ENCODE measurements at regions not wholly inside any gene's neighbourhood (a gene's known extent, or its start where the extent isn't known, plus 50 kb on each side); places are given as distances from the start of the nearest gene placed in this dataset.

DNA sequence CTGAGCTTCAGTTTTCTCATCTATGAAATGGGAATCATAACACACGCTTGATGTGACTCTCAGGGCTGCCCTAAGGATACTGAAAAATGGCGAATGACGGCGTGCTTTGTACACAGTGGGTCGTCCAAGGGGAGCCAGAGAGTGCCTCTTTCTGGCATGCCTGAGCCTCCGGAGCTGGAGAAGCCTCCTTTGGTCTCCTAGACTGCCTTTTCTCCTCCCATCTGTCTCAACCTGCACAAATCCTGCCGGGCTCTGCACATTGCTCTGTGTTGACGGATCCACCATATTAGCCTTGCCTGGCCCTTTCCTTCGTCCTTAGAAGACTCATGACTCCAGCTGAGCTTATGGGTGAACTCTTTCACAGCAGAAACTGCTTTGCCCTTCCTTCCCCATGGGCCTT lies 220.9 kb downstream of the TSHZ3 start:
- peaks cover 0 to 2% (median 0%) of the 10 kb centered on the region in 7 donors for H3K9me3 Mint-ChIP-seq
- no peaks in the 10 kb centered on the region for H3K4me1 Mint-ChIP-seq
- DNase-seq, result no peak
- no peaks in the 10 kb centered on the region for H3K27me3 ChIP-seq (ENCODE audit: control insufficient read depth, insufficient read depth, low read length)
- peaks cover 4% of the 10 kb centered on the region for H3K36me3 Mint-ChIP-seq
- no peak overlapping the region for H3K27ac Mint-ChIP-seq
- ATAC-seq (ENCODE audit: low read depth in 2 of 2), result no peak
- no peaks in the 10 kb centered on the region for H3K9me3 ChIP-seq (ENCODE audit: control insufficient read depth in 2 of 2, low read length in 2 of 2)
- H3K4me1 ChIP-seq (ENCODE audit: control insufficient read depth, insufficient read depth, low read length, poor library complexity, severe bottlenecking), result no peaks in the 10 kb centered on the region
- no peak overlapping the region for H3K27ac ChIP-seq (ENCODE audit: insufficient read depth, low read length, poor library complexity, severe bottlenecking)
- H3K27me3 Mint-ChIP-seq, result peaks cover 5% of the 10 kb centered on the region
- H3K36me3 ChIP-seq (ENCODE audit: control insufficient read depth, insufficient read depth, low read length), result no peaks in the 10 kb centered on the region
- no peak overlapping the region for H3K4me3 ChIP-seq (ENCODE audit: low read depth, low read length)
- no peak overlapping the region for H3K4me3 Mint-ChIP-seq

DNA sequence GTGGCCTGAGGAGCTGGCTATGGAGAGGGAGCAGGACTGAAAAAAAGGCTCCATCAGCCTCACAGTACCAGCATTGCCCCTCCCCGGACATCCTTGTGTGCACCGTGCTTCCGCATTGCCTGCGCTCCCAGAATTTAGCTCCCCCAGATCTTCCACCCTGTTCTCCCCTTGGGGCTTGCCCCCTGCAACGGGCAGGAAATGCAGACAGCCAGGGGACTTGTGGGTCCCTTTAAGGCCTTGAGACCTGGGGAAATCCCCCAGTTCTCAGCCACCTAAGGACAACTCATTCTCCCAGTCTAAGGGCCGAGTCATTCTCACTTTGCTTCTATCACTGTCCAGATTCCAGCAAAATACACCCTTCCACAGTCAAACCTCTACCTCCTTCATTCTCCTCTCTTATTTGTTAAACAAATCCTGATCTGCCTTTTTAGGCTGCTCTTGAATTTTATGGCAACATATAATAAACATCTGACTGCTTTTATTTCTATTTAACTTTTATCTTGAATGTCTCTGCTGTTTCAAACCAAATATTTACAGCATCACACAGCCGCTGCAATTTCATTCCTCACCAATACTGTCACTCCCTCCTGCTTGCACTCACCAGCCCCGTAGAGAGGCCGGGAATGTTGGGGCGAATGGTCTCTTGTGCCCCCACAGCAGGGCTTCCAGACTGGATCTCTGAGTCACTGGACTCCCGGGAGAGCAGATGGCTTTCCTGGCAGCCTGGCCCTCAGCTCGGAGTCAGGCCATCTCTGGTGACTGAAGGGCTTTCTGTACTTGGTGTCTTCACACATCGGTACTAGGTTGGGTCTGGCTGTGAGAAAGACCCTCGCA lies 221.9 kb downstream of the TSHZ3 start:
- peaks cover 0 to 2% (median 0%) of the 10 kb centered on the region in 7 donors for H3K9me3 Mint-ChIP-seq
- Histone ChIP-seq H3K27ac (ENCODE audit: insufficient read depth, low read length, poor library complexity, severe bottlenecking) (no peak overlapping the region), H3K4me1 (ENCODE audit: control insufficient read depth, insufficient read depth, low read length, poor library complexity, severe bottlenecking) (no peaks in the 10 kb centered on the region), H3K27me3 (ENCODE audit: control insufficient read depth, insufficient read depth, low read length) (no peaks in the 10 kb centered on the region), H3K9me3 (ENCODE audit: control insufficient read depth in 2 of 2, low read length in 2 of 2) (no peaks in the 10 kb centered on the region), H3K36me3 (ENCODE audit: control insufficient read depth, insufficient read depth, low read length) (no peaks in the 10 kb centered on the region), H3K4me3 (ENCODE audit: low read depth, low read length) (no peak overlapping the region)
- H3K36me3 Mint-ChIP-seq, result peaks cover 4% of the 10 kb centered on the region
- DNase-seq (no peak), ATAC-seq (ENCODE audit: low read depth in 2 of 2) (no peak)
- peaks cover 5% of the 10 kb centered on the region for H3K27me3 Mint-ChIP-seq
- H3K4me3 Mint-ChIP-seq, result no peak overlapping the region
- no peak overlapping the region for H3K27ac Mint-ChIP-seq
- no peaks in the 10 kb centered on the region for H3K4me1 Mint-ChIP-seq

DNA sequence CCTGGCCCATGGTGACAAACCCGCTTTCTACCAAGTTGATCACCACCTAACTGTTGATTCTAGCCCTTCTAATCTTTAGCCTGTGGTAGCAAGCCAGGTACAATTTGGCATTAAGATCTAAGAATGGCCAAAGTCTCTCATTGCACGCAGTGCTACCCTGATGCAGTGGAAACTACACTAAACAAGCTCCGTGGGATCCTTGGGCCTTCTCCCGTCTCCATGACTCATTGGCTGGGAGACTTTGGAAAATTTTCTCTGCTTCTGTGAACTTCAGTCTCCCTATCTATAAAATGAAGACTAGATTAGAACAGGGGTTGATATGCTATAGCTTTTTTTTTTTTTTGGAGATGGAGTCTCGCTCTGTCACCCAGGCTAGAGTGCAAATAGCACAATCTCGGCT lies 223.0 kb downstream of the TSHZ3 start:
- Histone ChIP-seq H3K4me1 (ENCODE audit: control insufficient read depth, insufficient read depth, low read length, poor library complexity, severe bottlenecking) (no peaks in the 10 kb centered on the region), H3K36me3 (ENCODE audit: control insufficient read depth, insufficient read depth, low read length) (no peaks in the 10 kb centered on the region), H3K4me3 (ENCODE audit: low read depth, low read length) (no peak overlapping the region), H3K27me3 (ENCODE audit: control insufficient read depth, insufficient read depth, low read length) (no peaks in the 10 kb centered on the region), H3K27ac (ENCODE audit: insufficient read depth, low read length, poor library complexity, severe bottlenecking) (no peak overlapping the region), H3K9me3 (ENCODE audit: control insufficient read depth in 2 of 2, low read length in 2 of 2) (no peaks in the 10 kb centered on the region)
- ATAC-seq (ENCODE audit: low read depth in 2 of 2) (no peak), DNase-seq (no peak)
- Mint-ChIP-seq H3K4me1 (no peaks in the 10 kb centered on the region), H3K27ac (no peak overlapping the region), H3K9me3 (peaks cover 0 to 2% (median 0%) of the 10 kb centered on the region in 7 donors), H3K27me3 (peaks cover 5% of the 10 kb centered on the region), H3K4me3 (no peak overlapping the region), H3K36me3 (peaks cover 4% of the 10 kb centered on the region)

DNA sequence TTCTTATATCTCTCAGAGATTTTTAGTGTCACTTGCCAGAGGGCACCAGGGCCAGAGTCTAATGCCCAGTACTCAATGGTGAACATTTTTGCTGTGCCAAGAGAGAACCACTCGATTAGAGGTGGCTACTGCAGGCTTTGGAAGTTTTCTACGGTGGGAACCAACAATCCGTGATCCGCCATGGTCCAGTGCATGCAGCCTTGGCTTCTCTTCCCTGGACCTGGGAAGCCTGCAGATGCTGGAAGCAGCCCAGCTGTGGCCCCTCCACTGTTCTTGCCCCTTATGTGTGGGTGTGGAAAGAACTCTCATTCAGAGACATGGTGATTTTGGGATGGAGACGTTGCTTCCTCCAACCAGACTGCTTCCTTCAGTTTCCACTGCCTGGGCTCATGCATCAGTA lies 224.2 kb downstream of the TSHZ3 start:
- H3K4me3 ChIP-seq (ENCODE audit: low read depth, low read length), result no peak overlapping the region
- peaks cover 4% of the 10 kb centered on the region for H3K36me3 Mint-ChIP-seq

DNA sequence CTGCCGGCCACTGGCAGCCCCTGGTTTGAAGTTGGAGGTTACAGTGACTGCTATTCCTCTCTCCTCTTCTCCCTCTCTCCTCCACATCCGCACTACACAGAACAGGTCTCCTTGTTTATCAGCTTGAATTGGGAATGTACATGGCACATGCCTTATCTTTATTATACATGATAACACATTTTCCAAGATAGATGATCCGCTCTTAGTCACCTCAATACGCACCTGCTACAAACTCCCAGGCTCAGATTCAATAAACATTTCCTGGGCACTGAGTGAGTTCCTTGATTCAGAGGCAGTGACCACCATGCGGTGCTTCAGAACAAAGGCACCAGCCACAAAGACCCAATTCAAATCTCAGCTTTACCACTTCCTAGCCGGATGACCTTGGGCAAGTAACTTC lies 227.7 kb downstream of the TSHZ3 start:
- no peaks in the 10 kb centered on the region for H3K36me3 ChIP-seq (ENCODE audit: control insufficient read depth, insufficient read depth, low read length)
- no peaks in the 10 kb centered on the region for H3K4me1 Mint-ChIP-seq
- H3K27me3 ChIP-seq (ENCODE audit: control insufficient read depth, insufficient read depth, low read length), result no peaks in the 10 kb centered on the region
- no peak overlapping the region for H3K4me3 ChIP-seq (ENCODE audit: low read depth, low read length)
- no peak overlapping the region for H3K27ac ChIP-seq (ENCODE audit: insufficient read depth, low read length, poor library complexity, severe bottlenecking)
- H3K36me3 Mint-ChIP-seq, result no peaks in the 10 kb centered on the region
- H3K4me1 ChIP-seq (ENCODE audit: control insufficient read depth, insufficient read depth, low read length, poor library complexity, severe bottlenecking), result no peaks in the 10 kb centered on the region
- ATAC-seq (ENCODE audit: low read depth in 2 of 2) (no peak), DNase-seq (no peak)
- H3K9me3 Mint-ChIP-seq, result peaks cover 0 to 2% (median 0%) of the 10 kb centered on the region in 7 donors
- H3K27me3 Mint-ChIP-seq, result peaks cover 5% of the 10 kb centered on the region
- no peak overlapping the region for H3K4me3 Mint-ChIP-seq
- no peaks in the 10 kb centered on the region for H3K9me3 ChIP-seq (ENCODE audit: control insufficient read depth in 2 of 2, low read length in 2 of 2)
- no peak overlapping the region for H3K27ac Mint-ChIP-seq

More for the DNA sequence above, 224.2 kb downstream of the TSHZ3 start:
- Histone ChIP-seq H3K4me1 (ENCODE audit: control insufficient read depth, insufficient read depth, low read length, poor library complexity, severe bottlenecking) (no peaks in the 10 kb centered on the region), H3K27ac (ENCODE audit: insufficient read depth, low read length, poor library complexity, severe bottlenecking) (no peak overlapping the region), H3K36me3 (ENCODE audit: control insufficient read depth, insufficient read depth, low read length) (no peaks in the 10 kb centered on the region), H3K9me3 (ENCODE audit: control insufficient read depth in 2 of 2, low read length in 2 of 2) (no peaks in the 10 kb centered on the region), H3K27me3 (ENCODE audit: control insufficient read depth, insufficient read depth, low read length) (no peaks in the 10 kb centered on the region)
- no peak overlapping the region for H3K4me3 Mint-ChIP-seq
- DNase-seq, result no peak
- no peaks in the 10 kb centered on the region for H3K4me1 Mint-ChIP-seq
- peaks cover 0 to 2% (median 0%) of the 10 kb centered on the region in 7 donors for H3K9me3 Mint-ChIP-seq
- ATAC-seq (ENCODE audit: low read depth in 2 of 2), result no peak
- peaks cover 5% of the 10 kb centered on the region for H3K27me3 Mint-ChIP-seq
- H3K27ac Mint-ChIP-seq, result no peak overlapping the region

DNA sequence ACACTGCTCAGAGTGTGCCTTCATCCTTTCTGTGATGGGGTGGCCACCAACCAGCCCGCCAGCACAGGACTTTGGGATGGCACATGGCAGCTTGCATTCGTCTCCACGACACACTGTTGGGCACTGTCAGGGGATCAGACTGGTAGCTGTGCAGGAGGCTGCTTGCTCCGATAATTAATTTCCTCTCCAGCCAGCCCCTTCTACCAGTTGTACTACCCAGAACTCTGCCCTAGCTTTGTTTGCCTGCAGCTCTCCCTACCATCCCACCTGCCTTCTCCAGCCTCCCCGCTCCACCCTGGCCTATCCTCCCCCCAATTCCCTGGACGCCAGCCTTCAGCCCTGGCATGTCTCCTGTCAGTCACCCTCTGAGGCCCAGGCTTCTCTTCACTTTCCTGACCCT lies 228.3 kb downstream of the TSHZ3 start:
- Histone ChIP-seq H3K4me1 (ENCODE audit: control insufficient read depth, insufficient read depth, low read length, poor library complexity, severe bottlenecking) (no peaks in the 10 kb centered on the region), H3K4me3 (ENCODE audit: low read depth, low read length) (no peak overlapping the region), H3K36me3 (ENCODE audit: control insufficient read depth, insufficient read depth, low read length) (no peaks in the 10 kb centered on the region), H3K9me3 (ENCODE audit: control insufficient read depth in 2 of 2, low read length in 2 of 2) (no peaks in the 10 kb centered on the region), H3K27me3 (ENCODE audit: control insufficient read depth, insufficient read depth, low read length) (no peaks in the 10 kb centered on the region), H3K27ac (ENCODE audit: insufficient read depth, low read length, poor library complexity, severe bottlenecking) (no peak overlapping the region)
- Mint-ChIP-seq H3K36me3 (no peaks in the 10 kb centered on the region), H3K27ac (no peak overlapping the region), H3K4me3 (no peak overlapping the region), H3K4me1 (no peaks in the 10 kb centered on the region), H3K9me3 (peaks cover 0 to 2% (median 0%) of the 10 kb centered on the region in 7 donors), H3K27me3 (peaks cover 5% of the 10 kb centered on the region)
- DNase-seq, result no peak
- no peak for ATAC-seq (ENCODE audit: low read depth in 2 of 2)

DNA sequence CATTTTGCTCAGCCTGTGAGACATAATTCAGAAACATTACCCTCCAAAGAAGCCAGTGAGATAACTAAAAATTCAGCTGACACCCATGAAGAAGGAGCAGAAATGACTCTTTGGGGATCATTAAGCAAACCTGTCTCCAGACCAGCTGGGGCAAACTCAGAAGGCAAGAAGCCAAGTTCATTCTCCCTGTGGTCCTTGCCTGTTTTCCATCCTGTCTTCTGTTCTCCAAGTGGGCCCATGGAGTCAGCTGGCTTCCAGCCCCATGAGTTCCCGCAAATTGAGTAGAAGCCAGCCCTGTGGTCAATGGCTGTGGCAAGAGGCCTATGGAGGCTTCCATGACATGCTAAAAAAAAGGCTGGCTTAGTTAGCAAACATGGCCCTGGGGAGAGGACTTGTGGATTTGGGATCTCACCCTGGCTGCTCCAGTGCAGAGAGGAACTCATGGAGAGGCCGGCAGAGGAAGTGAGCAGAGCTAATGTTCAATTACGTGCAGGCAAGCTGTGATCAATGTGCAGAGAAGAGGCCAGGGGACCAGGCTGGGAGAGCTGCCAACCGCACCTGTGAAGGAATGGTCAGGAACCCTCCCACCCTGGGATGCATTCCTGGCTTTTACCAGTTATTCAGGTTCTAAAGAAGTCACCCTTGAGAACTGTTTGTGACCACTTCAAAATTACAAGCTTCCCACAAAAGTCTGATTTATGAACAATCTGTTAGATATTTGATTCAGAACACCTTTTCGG lies 229.1 kb downstream of the TSHZ3 start:
- H3K27me3 ChIP-seq (ENCODE audit: control insufficient read depth, insufficient read depth, low read length), result no peaks in the 10 kb centered on the region
- H3K27ac Mint-ChIP-seq, result peak overlapping the region in 1 of 3 donors; percentile 26

More for the DNA sequence above, 229.1 kb downstream of the TSHZ3 start:
- Histone ChIP-seq H3K4me1 (ENCODE audit: control insufficient read depth, insufficient read depth, low read length, poor library complexity, severe bottlenecking) (no peaks in the 10 kb centered on the region), H3K27ac (ENCODE audit: insufficient read depth, low read length, poor library complexity, severe bottlenecking) (no peak overlapping the region), H3K4me3 (ENCODE audit: low read depth, low read length) (no peak overlapping the region), H3K9me3 (ENCODE audit: control insufficient read depth in 2 of 2, low read length in 2 of 2) (no peaks in the 10 kb centered on the region), H3K36me3 (ENCODE audit: control insufficient read depth, insufficient read depth, low read length) (no peaks in the 10 kb centered on the region)
- peaks cover 5% of the 10 kb centered on the region for H3K27me3 Mint-ChIP-seq
- H3K36me3 Mint-ChIP-seq, result no peaks in the 10 kb centered on the region
- no peaks in the 10 kb centered on the region for H3K4me1 Mint-ChIP-seq
- no peak for DNase-seq
- H3K4me3 Mint-ChIP-seq, result no peak overlapping the region
- ATAC-seq (ENCODE audit: low read depth in 2 of 2), result no peak
- H3K9me3 Mint-ChIP-seq, result peaks cover 0 to 2% (median 0%) of the 10 kb centered on the region in 7 donors

Data from CD4-positive, CD25-positive, alpha-beta regulatory T cell (primary cell).